ENCODE measurements at regions not wholly inside any gene's neighbourhood (a gene's known extent, or its start where the extent isn't known, plus 50 kb on each side); places are given as distances from the start of the nearest gene placed in this dataset.

- TF ChIP-seq POLR2A (IDR thresholded peaks at IDR 0.05; ENCODE audit: low read depth, low read length) (0 out of 2 replicates have a peak, but pooled peaks have one; percentile 10), TAF1 (IDR thresholded peaks at IDR 0.05; ENCODE audit: borderline replicate concordance, low read depth, low read length) (no peak), POLR2AphosphoS5 (IDR thresholded peaks at IDR 0.05; ENCODE audit: low read depth, low read length) (peak; percentile 80)
- DNase-seq (ENCODE audit: insufficient read length) = no peak
- peak; percentile 95 for FAIRE-seq
Measured at GRCh38 chr9:109972026-109972882, 192.3 kb downstream of the PALM2AKAP2 start.

- DNase-seq (ENCODE audit: insufficient read length) (no peak), FAIRE-seq (peak; percentile 14)
- TF ChIP-seq TAF1 (IDR thresholded peaks at IDR 0.05; ENCODE audit: borderline replicate concordance, low read depth, low read length) = no peak
Measured at GRCh38 chr9:109973336-109973735, 193.3 kb downstream of the PALM2AKAP2 start.

- FAIRE-seq (peak; percentile 98), DNase-seq (ENCODE audit: insufficient read length) (peak; percentile 33)
- TF ChIP-seq POLR2AphosphoS5 (IDR thresholded peaks at IDR 0.05; ENCODE audit: low read depth, low read length) (no peak), POLR2A (IDR thresholded peaks at IDR 0.05; ENCODE audit: low read depth, low read length) (peak; percentile 18; the same call in 1 of the 2 replicates), TAF1 (IDR thresholded peaks at IDR 0.05; ENCODE audit: borderline replicate concordance, low read depth, low read length) (0 out of 2 replicates have a peak, but pooled peaks have one; percentile 50)
Measured at GRCh38 chr9:109974143-109974917, 194.3 kb downstream of the PALM2AKAP2 start.

- FAIRE-seq (no peak), DNase-seq (ENCODE audit: insufficient read length) (no peak)
- no peak for TF ChIP-seq TAF1 (IDR thresholded peaks at IDR 0.05; ENCODE audit: borderline replicate concordance, low read depth, low read length)
- TF ChIP-seq POLR2A (IDR thresholded peaks at IDR 0.05; ENCODE audit: low read depth, low read length) = no peak
- no peak for TF ChIP-seq POLR2AphosphoS5 (IDR thresholded peaks at IDR 0.05; ENCODE audit: low read depth, low read length)
Measured at GRCh38 chr9:109974918-109975276, 194.9 kb downstream of the PALM2AKAP2 start.

GRCh38 chr9:109975574-109976295, 195.7 kb downstream of the PALM2AKAP2 start:
- TF ChIP-seq POLR2A (IDR thresholded peaks at IDR 0.05; ENCODE audit: low read depth, low read length) (no peak), TAF1 (IDR thresholded peaks at IDR 0.05; ENCODE audit: borderline replicate concordance, low read depth, low read length) (no peak), POLR2AphosphoS5 (IDR thresholded peaks at IDR 0.05; ENCODE audit: low read depth, low read length) (no peak)
- FAIRE-seq (peak; percentile 33), DNase-seq (ENCODE audit: insufficient read length) (no peak)

GRCh38 chr9:109976303-109976702, 196.3 kb downstream of the PALM2AKAP2 start:
- TF ChIP-seq TAF1 (IDR thresholded peaks at IDR 0.05; ENCODE audit: borderline replicate concordance, low read depth, low read length) = no peak
- TF ChIP-seq POLR2AphosphoS5 (IDR thresholded peaks at IDR 0.05; ENCODE audit: low read depth, low read length) = no peak
- no peak for TF ChIP-seq POLR2A (IDR thresholded peaks at IDR 0.05; ENCODE audit: low read depth, low read length)
- FAIRE-seq = peak; percentile 82
- DNase-seq (ENCODE audit: insufficient read length) = no peak

DNA sequence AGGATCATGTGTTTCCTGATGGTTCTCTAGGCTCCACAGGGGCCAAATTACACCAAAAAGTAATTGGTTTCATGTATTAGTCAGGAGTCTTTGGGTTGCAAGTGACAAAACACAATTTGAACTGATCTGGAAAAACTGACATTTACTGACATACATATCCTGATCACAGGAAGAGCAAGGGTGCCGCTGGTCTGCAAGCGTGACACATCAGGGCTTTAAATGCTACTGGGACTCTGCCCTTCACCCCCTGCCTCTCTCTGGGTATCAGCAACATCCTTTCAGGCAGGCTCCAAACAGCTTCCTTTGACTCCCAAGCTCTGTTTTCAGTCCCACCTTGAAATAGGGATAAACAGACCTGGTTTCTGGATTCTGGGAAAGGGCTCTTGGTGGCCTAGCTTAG, 197.5 kb downstream of the PALM2AKAP2 start:
- no peak for FAIRE-seq
- no peak for DNase-seq (ENCODE audit: insufficient read length)
- TF ChIP-seq POLR2A (IDR thresholded peaks at IDR 0.05; ENCODE audit: low read depth, low read length) (no peak), TAF1 (IDR thresholded peaks at IDR 0.05; ENCODE audit: borderline replicate concordance, low read depth, low read length) (no peak), POLR2AphosphoS5 (IDR thresholded peaks at IDR 0.05; ENCODE audit: low read depth, low read length) (no peak)

GRCh38 chr9:109981091-109981490, 201.1 kb downstream of the PALM2AKAP2 start:
- DNase-seq (ENCODE audit: insufficient read length) (no peak), FAIRE-seq (no peak)
- TF ChIP-seq TAF1 (IDR thresholded peaks at IDR 0.05; ENCODE audit: borderline replicate concordance, low read depth, low read length) (no peak), POLR2AphosphoS5 (IDR thresholded peaks at IDR 0.05; ENCODE audit: low read depth, low read length) (no peak)

DNA sequence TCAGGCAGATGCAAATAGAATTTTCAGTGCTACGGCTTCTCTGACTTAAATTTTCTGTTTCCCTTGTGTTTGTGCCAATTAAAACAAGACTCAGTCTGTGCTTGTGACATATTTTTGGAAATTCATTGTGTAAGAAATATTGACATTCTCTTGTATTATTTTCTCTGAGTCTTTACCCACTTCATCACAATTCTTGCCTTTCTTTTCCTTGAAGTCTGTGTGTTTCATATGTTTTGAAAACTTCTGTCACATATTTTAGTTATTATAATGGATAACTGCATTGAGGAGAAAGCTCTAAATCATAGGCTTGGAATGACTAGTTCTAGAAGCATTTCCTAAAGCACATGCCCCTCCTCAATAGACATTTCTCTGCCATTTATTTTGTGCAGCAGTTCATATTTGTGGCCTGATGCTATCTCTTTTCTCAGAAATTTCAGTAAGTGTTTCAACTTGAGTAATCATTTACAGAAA, 206.6 kb downstream of the PALM2AKAP2 start:
- FAIRE-seq (no peak), DNase-seq (ENCODE audit: insufficient read length) (no peak)

DNA sequence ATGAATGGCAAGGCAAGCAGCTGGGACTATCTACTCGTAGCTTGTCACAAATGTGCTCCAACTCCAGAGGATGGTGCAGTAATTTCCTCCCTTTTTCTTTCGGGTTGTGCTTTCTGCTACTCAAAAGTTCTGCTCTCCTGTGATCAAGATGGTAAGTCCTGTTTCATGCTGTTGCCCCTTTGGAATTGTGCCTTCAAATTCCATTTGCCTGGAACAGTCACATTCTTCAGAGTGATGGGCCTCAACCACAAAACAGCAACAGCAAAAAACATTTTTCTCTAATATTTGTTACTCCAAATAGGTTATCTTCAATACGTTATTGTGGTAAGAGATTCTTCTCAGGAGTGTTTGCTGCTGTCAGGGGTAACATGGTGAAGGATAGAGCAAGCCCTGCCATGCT, 209.3 kb downstream of the PALM2AKAP2 start:
- FAIRE-seq = no peak
- DNase-seq (ENCODE audit: insufficient read length) = no peak
- TF ChIP-seq POLR2A (IDR thresholded peaks at IDR 0.05; ENCODE audit: low read depth, low read length) (no peak), POLR2AphosphoS5 (IDR thresholded peaks at IDR 0.05; ENCODE audit: low read depth, low read length) (no peak), TAF1 (IDR thresholded peaks at IDR 0.05; ENCODE audit: borderline replicate concordance, low read depth, low read length) (no peak)

More for the DNA sequence above, 206.6 kb downstream of the PALM2AKAP2 start:
- TF ChIP-seq POLR2AphosphoS5 (IDR thresholded peaks at IDR 0.05; ENCODE audit: low read depth, low read length) = no peak
- no peak for TF ChIP-seq POLR2A (IDR thresholded peaks at IDR 0.05; ENCODE audit: low read depth, low read length)
- no peak for TF ChIP-seq TAF1 (IDR thresholded peaks at IDR 0.05; ENCODE audit: borderline replicate concordance, low read depth, low read length)

- DNase-seq (ENCODE audit: insufficient read length) = no peak
- no peak for FAIRE-seq
- TF ChIP-seq TAF1 (IDR thresholded peaks at IDR 0.05; ENCODE audit: borderline replicate concordance, low read depth, low read length) (no peak), POLR2A (IDR thresholded peaks at IDR 0.05; ENCODE audit: low read depth, low read length) (no peak), POLR2AphosphoS5 (IDR thresholded peaks at IDR 0.05; ENCODE audit: low read depth, low read length) (no peak)
Measured at GRCh38 chr9:109990541-109990940, 210.5 kb downstream of the PALM2AKAP2 start.

Measured in GM12892 (cell line).